Activated naive CD4-positive, alpha-beta T cell treated with anti-CD3 and anti-CD28 coated beads, Interleukin-2, amount 50 U/mL, for 16 hours (primary cell): ENCODE measurements at regions not wholly inside any gene's neighbourhood (a gene's known extent, or its start where the extent isn't known, plus 50 kb on each side); places are given as distances from the start of the nearest gene placed in this dataset.
A peak's percentile ranks its signal among the peaks of the same experiment; 100 is the strongest.

Experiments
- DNase-seq: peaks from one replicate; pipeline ENCODE4 v3.0.0-alpha.2; 2020

GRCh38 chr15:70293138-70293537 lies 195.4 kb upstream of the TLE3 start:
- no peak for DNase-seq

DNA sequence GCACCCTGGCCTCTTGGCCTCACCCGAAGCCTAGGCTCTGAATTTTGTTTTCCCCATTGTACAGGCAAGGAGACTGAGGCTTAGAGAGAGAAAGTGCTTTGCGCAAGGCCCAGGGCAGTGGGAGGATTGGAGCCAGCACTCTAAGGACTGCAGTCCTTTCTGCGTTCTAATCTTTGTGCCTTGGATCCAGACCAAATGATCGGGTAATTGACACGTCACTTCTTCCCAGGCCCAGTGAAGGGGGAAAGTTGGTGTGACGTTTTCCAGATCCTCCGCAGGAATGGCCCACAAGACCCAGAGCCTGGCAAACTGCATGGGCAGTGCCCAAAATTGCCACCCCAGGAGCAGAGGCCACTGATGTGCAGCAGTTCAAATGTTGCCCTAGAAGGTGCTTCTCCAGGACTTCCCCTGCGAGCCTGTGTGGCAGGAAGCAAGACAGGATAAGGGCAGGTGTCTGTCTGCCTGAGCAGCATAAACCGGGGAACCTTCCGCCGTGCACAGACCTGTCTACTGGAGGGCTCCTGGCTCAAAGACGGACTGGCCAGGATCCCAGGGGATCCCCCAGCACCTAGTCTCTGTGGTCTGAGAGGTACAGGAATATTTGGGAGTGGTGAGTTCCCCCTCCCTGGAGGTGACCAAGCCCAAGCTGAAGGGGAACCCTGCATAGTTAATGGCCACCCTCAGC lies 194.5 kb upstream of the TLE3 start:
- no peak for DNase-seq

DNA sequence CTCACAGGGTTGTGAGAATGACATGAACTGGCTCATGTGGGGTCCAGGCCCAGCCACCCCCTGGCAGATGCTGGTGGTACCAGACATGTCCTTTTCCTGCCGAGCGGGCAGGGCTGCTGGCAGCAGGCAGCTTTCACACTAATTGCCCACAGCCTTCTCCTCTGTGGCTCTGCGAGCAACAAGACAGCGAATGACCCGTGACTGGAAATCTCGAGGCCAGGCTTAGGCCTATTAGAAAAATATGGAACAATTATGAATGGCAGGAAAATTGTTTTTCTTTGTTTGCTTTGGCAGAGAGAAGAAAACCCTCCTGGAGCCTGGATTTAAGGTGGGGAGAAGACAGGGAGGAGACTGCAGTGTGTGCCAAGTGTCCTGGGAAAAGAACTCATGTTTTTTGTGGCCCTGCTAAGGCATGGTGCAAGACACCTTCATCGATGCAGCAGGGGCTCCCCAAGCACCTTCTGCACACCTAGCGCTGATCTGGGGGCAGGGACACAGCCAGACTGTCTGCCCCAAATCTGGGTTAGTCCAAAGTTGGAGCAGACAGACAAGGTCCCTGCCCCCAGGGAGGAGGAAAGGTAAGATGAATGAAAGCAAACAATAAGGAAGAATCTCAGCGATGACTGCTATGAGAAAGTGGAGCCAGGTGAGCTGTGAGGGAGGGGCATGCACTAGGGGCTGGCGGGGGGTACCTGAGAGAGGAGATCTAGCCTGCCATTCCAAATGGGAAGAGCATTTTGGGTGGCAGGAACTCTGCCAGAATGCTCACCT lies 193.8 kb upstream of the TLE3 start:
- DNase-seq = no peak

DNA sequence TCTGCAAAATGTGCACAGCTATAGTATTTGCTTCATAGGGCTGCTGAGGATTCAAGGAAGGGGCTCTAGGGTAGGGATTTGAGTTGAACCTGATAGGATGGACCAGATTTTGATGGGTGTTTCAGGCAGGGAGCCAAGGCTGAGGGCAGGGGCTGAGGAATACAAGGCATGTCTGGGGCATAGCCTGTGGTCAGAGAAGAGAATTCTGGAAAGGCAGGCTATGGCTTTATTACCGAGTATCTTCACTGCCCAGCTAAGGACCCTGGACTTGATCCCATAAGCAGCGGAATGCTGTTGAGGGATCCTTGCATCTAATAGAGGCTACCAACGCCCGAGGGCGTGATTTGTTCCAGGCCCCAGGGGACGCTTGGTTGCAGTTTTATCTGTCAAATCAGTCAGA lies 193.0 kb upstream of the TLE3 start:
- DNase-seq = no peak

DNA sequence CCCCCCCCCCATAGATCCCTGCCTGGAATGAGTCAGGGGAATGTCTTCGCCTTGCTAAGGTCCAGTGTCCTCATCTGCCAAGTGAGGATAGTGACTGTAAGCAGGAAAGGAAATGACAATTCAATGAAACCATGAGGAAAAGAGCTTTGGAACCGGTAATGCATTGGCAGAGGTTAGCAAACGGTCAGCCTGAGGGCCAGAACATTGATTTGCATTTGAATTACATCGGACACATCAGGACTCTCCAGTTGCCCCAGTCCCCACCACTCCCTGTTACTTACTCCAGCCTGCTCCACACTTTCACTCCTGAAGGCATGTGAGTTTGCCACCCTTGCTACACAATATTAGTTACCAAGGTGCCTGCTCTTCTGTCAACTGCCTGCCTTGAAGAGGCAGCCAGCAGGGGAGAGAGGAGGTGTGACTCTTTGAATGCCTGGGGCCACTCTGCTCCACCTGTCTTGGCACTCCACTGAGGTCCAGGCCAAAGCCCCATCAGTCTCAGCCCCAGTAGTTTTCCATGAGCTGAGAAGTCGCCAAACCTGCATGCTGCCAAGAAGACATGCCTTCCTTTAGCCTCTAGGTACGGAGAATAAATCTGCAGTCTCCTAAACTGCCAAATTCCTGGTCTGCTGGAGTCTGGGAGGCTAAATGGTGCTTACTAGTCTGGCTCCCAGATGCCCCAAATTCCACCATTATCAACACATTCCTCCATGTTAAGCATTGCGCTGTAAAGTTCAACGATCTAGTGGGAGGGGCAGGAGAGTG lies 191.7 kb upstream of the TLE3 start:
- DNase-seq = no peak

GRCh38 chr15:70286113-70286806 lies 188.5 kb upstream of the TLE3 start:
- no peak for DNase-seq

- no peak for DNase-seq
Observed at GRCh38 chr15:70284438-70285214, 186.9 kb upstream of the TLE3 start.

DNA sequence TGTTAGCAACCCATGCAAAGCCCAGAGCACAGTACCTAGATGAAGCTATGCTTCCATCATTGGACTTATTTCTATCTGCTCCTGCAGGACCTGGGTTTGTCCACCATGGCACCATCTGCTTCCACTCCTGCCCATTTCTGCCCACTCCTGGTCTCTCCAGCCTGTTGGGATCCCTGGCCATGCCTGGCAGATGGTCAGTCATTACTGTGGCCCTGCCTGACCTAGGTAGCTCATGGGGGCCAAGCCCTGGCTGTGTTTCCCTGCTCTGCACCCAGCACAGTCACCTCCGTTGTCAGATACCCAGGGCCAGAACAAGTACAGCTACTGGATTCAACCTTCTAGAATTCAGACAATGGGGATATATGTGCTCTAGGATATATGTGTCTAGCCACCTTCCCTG lies 185.8 kb upstream of the TLE3 start:
- no peak for DNase-seq

- no peak for DNase-seq
Observed at GRCh38 chr15:70281811-70282307, 184.1 kb upstream of the TLE3 start.

DNA sequence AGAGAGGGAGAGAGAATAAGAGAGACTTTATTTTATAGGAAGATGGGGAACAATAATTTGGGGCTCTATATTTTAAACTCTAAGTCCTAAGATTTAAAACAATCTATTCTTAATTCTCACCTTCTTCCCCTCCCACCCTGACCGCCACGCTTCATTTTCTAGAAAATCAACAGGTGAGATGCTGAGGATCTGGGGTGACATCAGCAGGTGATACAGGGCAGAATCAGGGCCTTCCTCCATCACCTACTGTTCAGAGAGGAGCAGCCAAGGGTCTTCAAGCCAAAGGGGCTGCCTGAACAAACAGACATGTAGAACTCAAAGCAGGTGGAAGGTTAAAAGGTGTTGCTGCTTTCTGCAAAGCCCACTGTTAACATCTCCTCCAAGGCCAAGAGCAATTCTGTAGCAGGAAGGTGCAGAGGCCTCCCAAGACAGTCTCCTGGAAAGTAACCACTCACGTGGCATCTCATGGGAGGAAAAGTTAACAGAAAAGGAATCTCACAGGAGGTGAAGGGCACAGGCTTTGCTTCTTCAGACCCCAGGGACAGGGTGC lies 183.6 kb upstream of the TLE3 start:
- no peak for DNase-seq

- DNase-seq = no peak
Observed at GRCh38 chr15:70280781-70281180, 183.1 kb upstream of the TLE3 start.

- DNase-seq = no peak
Observed at GRCh38 chr15:70279096-70279495, 181.4 kb upstream of the TLE3 start.

- DNase-seq = no peak
Observed at GRCh38 chr15:70278644-70279043, 180.9 kb upstream of the TLE3 start.

DNA sequence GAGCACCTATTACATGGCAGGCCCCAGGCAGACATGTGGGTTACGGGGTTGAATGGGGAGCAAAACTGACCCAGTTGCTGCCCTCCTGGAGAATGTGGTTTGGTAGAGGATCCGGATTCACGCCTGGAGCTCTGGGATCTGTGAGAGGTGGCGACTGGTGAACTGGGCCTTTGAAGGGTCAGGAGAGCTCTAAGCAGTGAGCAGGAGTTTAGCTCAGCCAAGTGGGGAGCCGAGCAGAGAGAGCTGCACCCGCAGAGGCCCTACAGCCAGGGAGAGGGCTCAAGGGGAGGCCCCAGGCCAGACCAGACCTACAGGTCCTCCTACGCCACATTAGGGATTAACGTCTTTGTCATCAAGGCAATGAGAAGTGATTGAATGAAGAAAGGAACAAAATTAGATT lies 179.8 kb upstream of the TLE3 start:
- DNase-seq = peak; percentile 3

- no peak for DNase-seq
Observed at GRCh38 chr15:70276401-70276800, 178.7 kb upstream of the TLE3 start.

- peak; percentile 4 for DNase-seq
Observed at GRCh38 chr15:70275461-70276138, 177.9 kb upstream of the TLE3 start.

DNA sequence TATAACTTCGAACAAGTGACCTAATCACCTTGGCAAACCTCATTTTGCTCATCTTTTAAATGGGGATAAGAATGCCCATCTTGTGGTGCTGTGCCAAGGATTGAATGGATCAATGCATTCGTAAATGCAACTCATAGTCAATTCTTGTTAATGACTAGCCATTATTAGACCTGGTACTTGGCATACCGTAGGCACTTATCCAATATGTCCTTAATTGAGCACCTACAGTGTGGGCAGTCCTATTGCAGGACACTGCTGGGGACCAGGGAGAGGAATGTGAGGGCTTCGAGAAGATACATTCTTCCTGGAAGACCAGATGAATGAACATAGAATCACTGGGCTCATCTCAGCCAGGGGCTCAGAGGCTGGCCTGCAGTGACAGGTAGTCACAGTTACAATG lies 177.2 kb upstream of the TLE3 start:
- no peak for DNase-seq

GRCh38 chr15:70274255-70274880 lies 176.7 kb upstream of the TLE3 start:
- DNase-seq = peak; percentile 1

DNA sequence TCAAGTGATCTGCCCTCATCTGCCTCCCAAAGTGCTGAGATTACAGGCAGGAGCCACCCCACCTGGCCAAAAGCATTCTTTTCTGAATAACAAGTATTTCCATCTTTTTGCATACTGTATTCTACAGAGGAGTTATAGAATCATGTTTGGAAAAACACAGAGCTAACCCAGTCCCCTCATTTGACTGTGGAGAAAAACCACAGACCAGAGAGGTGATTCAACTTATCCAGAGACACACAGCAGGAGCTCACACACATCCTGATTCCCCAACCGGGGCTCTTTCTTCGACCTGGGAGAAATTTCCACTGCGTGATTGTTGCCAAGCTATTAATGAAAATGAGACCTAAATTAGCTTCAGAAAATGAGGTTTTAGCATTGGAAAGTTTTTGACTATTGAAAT lies 176.1 kb upstream of the TLE3 start:
- no peak for DNase-seq

DNA sequence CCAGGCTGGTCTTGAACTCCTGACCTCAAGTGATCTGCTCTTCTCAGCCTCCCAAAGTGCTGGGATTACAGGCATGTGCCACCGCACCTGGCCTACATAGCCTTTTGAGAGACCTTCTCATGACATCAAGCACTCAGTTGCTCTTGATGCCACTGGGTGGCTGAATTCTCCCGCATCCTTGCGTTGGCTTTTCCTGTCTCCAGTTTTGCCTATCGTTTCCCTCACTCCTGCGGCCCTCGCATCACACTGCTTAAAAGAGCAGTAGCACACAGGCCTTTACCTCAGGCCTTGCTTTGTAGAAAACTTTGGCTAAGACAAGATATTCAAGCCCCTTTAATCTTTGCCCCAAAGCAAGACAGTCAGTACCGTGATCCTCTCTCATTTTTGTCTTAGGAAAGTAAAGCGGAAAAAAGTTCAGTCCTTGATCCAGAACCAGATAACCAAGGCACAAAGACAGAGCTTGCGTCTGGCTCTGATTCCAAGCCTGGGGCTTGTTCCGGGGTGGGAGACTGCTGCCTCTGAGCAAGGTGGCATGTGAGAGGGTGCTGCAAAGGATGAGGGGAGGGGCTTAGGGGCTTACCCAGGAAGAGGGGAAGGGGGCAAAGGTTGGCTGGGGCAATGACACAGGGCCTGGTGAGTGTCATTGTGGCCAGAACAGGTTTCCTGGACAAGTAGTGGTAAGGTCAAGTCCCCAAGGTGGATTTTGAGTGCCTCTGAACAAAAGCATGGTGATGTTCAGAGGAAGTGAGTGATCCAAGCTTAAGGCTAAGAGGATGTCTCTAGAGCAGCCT lies 175.0 kb upstream of the TLE3 start:
- no peak for DNase-seq
